DND-41 (cell line): ENCODE measurements at regions not wholly inside any gene's neighbourhood (a gene's known extent, or its start where the extent isn't known, plus 50 kb on each side); places are given as distances from the start of the nearest gene placed in this dataset.

ENCODE experiments used
- ATAC-seq: fragments of 200-7000 bp; cut with Tn5 transposase; 3 replicates; pipeline ENCODE4 v1.9.1; 2021; ENCODE audit warnings: low read depth; ENCODE audit not compliant: insufficient read depth
- DNase-seq: peaks from one replicate; pipeline ENCODE4 v3.0.0-alpha.2; 2020
- H2AFZ ChIP-seq: 2 replicates; pipeline ENCODE4 v1.6.0; 2012; ENCODE audit warnings: low read depth, low read length
- H3K27ac ChIP-seq: 2 replicates; pipeline ENCODE4 v1.5.1; 2012; ENCODE audit warnings: low read length, inconsistent platforms
- H3K27me3 ChIP-seq: fragments of 200-600 bp; sonication (generic); 2 replicates; pipeline ENCODE4 v1.6.0; 2012; ENCODE audit warnings: low read length, mild to moderate bottlenecking, inconsistent platforms; ENCODE audit not compliant: insufficient read depth, poor library complexity
- H3K36me3 ChIP-seq: 2 replicates; pipeline ENCODE4 v1.5.1; 2012; ENCODE audit warnings: low read length, inconsistent platforms; ENCODE audit not compliant: insufficient read depth
- H3K4me1 ChIP-seq: 2 replicates; pipeline ENCODE4 v1.5.1; 2012; ENCODE audit warnings: mild to moderate bottlenecking, low read length; ENCODE audit not compliant: insufficient read depth
- H3K4me2 ChIP-seq: 2 replicates; pipeline ENCODE4 v1.6.0; 2012; ENCODE audit warnings: mild to moderate bottlenecking, moderate library complexity, low read length, inconsistent platforms; ENCODE audit not compliant: insufficient read depth
- H3K4me3 ChIP-seq, 2 experiments: fragments of 200-600 bp in 1 of 2; shearing (Covaris generic) in 1 of 2; 2 replicates each; pipeline ENCODE4 v1.5.1; 2012 to 2016; ENCODE audit warnings: inconsistent platforms in 2 of 2, low read length in 2 of 2, mild to moderate bottlenecking in 2 of 2, low read depth in 1 of 2, moderate library complexity in 1 of 2
- H3K79me2 ChIP-seq: 2 replicates; pipeline ENCODE4 v1.6.0; 2012; ENCODE audit warnings: low read length, inconsistent platforms; ENCODE audit not compliant: insufficient read depth
- H3K9ac ChIP-seq: 2 replicates; pipeline ENCODE4 v1.6.0; 2012; ENCODE audit warnings: low read depth, mild to moderate bottlenecking, inconsistent platforms, low read length, moderate library complexity
- H3K9me3 ChIP-seq: 2 replicates; pipeline ENCODE4 v1.5.1; 2012; ENCODE audit warnings: low read length, moderate library complexity, mild to moderate bottlenecking, inconsistent platforms; ENCODE audit not compliant: insufficient read depth, severe bottlenecking
- H4K20me1 ChIP-seq: 2 replicates; pipeline ENCODE4 v1.6.0; 2012; ENCODE audit warnings: low read length; ENCODE audit not compliant: insufficient read depth
- CTCF ChIP-seq: IDR thresholded peaks from 2 replicates; pipeline ENCODE4 v1.5.1; 2012; ENCODE audit warnings: borderline replicate concordance, low read length, moderate library complexity, mild to moderate bottlenecking; ENCODE audit not compliant: poor library complexity, severe bottlenecking; ENCODE audit errors: extremely low read depth
- EZH2 ChIP-seq: IDR thresholded peaks from 3 replicates; pipeline ENCODE4 v1.6.1; 2012; ENCODE audit warnings: borderline replicate concordance, low read depth, mild to moderate bottlenecking, moderate library complexity, low read length, inconsistent platforms; ENCODE audit not compliant: severe bottlenecking

- Histone ChIP-seq H2AFZ (no peak overlapping the region), H3K4me2 (no peak overlapping the region), H3K4me1 (no peaks in the 10 kb centered on the region), H3K79me2 (no peaks in the 10 kb centered on the region), H3K27ac (no peak overlapping the region), H3K9me3 (no peaks in the 10 kb centered on the region), H3K9ac (no peak overlapping the region), H3K4me3 (no peak overlapping the region), H3K27me3 (no peaks in the 10 kb centered on the region), H3K36me3 (no peaks in the 10 kb centered on the region), H4K20me1 (no peaks in the 10 kb centered on the region)
- TF ChIP-seq EZH2 = no peak
- TF ChIP-seq CTCF = no peak
- DNase-seq (no peak), ATAC-seq (no peak)
These were observed 243.4 kb upstream of the SALL1 start for GRCh38 chr16:51394421-51394820.

GRCh38 chr16:51393381-51394005, 242.4 kb upstream of the SALL1 start:
- Histone ChIP-seq H4K20me1 (no peaks in the 10 kb centered on the region), H3K9me3 (no peaks in the 10 kb centered on the region), H3K27ac (no peak overlapping the region), H3K27me3 (no peaks in the 10 kb centered on the region), H3K4me1 (no peaks in the 10 kb centered on the region), H3K4me3 (no peak overlapping the region), H3K4me2 (no peak overlapping the region), H3K9ac (no peak overlapping the region), H3K36me3 (no peaks in the 10 kb centered on the region), H2AFZ (no peak overlapping the region), H3K79me2 (no peaks in the 10 kb centered on the region)
- ATAC-seq (no peak), DNase-seq (no peak)
- TF ChIP-seq EZH2 = no peak
- no peak for TF ChIP-seq CTCF

GRCh38 chr16:51392521-51393187, 241.6 kb upstream of the SALL1 start:
- Histone ChIP-seq H4K20me1 (no peaks in the 10 kb centered on the region), H3K36me3 (no peaks in the 10 kb centered on the region), H3K27ac (no peak overlapping the region), H3K4me3 (no peak overlapping the region), H3K27me3 (no peaks in the 10 kb centered on the region), H3K79me2 (no peaks in the 10 kb centered on the region), H3K4me1 (no peaks in the 10 kb centered on the region), H3K4me2 (no peak overlapping the region), H2AFZ (no peak overlapping the region), H3K9ac (no peak overlapping the region), H3K9me3 (no peaks in the 10 kb centered on the region)
- ATAC-seq = no peak
- TF ChIP-seq CTCF (no peak), EZH2 (no peak)
- DNase-seq = no peak
